ENCODE measurements at regions not wholly inside any gene's neighbourhood (a gene's known extent, or its start where the extent isn't known, plus 50 kb on each side); places are given as distances from the start of the nearest gene placed in this dataset.

DNA sequence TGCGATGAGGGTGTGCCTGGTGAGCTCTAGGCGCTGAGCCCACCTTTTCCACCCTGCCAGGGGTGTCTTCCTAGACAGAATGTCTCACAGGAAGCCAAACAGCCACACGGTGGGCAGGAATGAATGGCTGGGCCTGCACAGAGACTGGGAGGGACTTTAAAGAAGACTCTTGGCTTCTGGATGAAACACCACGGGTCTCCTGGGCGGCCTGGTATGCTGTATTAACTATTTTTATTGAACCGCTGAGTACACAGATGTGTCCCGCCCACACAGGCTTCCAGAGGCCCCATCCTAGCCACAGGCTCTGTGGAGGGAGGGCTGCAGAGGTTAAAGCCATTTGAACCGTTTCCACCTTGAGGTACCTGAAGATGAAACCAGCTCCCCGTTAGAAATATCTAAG, 115.2 kb upstream of the CXCL14 start:
- H3K9me3 ChIP-seq, result no peaks in the 10 kb centered on the region
- no peak for ATAC-seq
- 63% methylated on average over 2 of the region's 9 CpGs for WGBS (ENCODE audit: insufficient coverage, low coverage, low lambda C conversion rate, missing lambda C conversion rate)
- no peaks in the 10 kb centered on the region for H3K27me3 ChIP-seq
- no peak overlapping the region for H3K4me3 ChIP-seq
- H3K4me1 ChIP-seq, result no peaks in the 10 kb centered on the region
- H3K36me3 ChIP-seq, result no peaks in the 10 kb centered on the region
- no peak for DNase-seq
- no peak for TF ChIP-seq POLR2A (IDR thresholded peaks at IDR 0.05)
- TF ChIP-seq, protein P1, sequence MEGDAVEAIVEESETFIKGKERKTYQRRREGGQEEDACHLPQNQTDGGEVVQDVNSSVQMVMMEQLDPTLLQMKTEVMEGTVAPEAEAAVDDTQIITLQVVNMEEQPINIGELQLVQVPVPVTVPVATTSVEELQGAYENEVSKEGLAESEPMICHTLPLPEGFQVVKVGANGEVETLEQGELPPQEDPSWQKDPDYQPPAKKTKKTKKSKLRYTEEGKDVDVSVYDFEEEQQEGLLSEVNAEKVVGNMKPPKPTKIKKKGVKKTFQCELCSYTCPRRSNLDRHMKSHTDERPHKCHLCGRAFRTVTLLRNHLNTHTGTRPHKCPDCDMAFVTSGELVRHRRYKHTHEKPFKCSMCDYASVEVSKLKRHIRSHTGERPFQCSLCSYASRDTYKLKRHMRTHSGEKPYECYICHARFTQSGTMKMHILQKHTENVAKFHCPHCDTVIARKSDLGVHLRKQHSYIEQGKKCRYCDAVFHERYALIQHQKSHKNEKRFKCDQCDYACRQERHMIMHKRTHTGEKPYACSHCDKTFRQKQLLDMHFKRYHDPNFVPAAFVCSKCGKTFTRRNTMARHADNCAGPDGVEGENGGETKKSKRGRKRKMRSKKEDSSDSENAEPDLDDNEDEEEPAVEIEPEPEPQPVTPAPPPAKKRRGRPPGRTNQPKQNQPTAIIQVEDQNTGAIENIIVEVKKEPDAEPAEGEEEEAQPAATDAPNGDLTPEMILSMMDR (IDR thresholded peaks at IDR 0.05), result no peak
- intact Hi-C loops (cut with DNase I), result no loop called here
- no peak overlapping the region for H3K27ac ChIP-seq

DNA sequence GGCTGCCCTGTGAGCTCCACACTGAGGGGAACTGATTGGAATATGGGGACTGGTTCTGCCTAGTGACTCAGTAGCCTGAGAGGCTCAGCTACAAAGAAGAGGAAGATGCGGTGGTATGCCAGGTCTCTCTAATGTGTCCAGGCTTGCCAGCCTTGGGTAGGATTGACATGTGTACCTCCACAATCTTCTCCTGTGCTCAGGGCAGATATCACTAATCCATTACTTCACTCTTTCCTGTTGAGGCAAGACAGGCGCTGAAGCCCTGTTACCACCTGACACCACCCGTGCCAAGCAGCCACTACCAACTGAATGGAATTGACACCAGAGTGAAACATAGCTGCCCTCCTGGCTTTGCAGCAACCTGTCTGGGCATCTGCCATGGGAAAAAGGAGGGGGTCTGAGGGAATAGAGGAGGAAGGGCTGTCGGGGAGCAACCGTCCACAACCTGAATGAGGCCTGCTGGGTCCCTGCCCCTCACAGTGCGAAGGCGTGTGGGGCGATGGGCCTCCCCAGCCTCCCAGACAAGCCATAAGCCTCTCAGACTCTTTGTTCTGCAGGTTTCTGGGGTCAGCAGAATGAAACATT, 114.7 kb upstream of the CXCL14 start:
- no peak for TF ChIP-seq POLR2A (IDR thresholded peaks at IDR 0.05)
- TF ChIP-seq, protein P1 (IDR thresholded peaks at IDR 0.05), result no peak
- intact Hi-C loops (cut with DNase I), result no loop called here
- Histone ChIP-seq H3K9me3 (no peaks in the 10 kb centered on the region), H3K4me3 (no peak overlapping the region), H3K36me3 (no peaks in the 10 kb centered on the region), H3K27me3 (no peaks in the 10 kb centered on the region), H3K27ac (no peak overlapping the region), H3K4me1 (no peaks in the 10 kb centered on the region)
- DNase-seq, result no peak
- ATAC-seq, result no peak
- 88% methylated on average over 5 of the region's 8 CpGs for WGBS (ENCODE audit: insufficient coverage, low coverage, low lambda C conversion rate, missing lambda C conversion rate)

DNA sequence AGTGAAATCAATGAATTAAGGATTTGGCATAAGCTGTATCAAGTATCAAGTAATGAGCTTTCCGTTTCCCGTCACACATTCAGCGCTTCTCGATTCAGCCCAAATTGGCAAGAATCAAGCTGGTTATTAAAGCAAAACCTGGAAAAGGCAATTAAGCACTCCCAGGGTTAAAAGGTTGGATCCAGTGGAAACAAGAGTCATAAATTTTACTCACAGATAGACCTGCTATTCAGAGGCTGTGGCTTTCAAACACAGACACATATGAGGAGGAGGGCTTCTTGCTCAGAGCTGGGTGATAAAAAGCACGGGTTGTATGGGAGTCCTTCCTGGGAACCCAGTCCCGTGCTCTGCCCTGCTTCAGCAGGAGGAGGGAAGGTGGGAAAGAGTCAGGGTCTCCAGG, 112.3 kb upstream of the CXCL14 start:
- Histone ChIP-seq H3K9me3 (no peaks in the 10 kb centered on the region), H3K27ac (no peak overlapping the region), H3K36me3 (no peaks in the 10 kb centered on the region), H3K4me3 (no peak overlapping the region), H3K27me3 (no peaks in the 10 kb centered on the region), H3K4me1 (no peaks in the 10 kb centered on the region)
- 63% methylated on average over 6 of the region's 6 CpGs for WGBS (ENCODE audit: insufficient coverage, low coverage, low lambda C conversion rate, missing lambda C conversion rate)
- intact Hi-C loops (cut with DNase I), result no loop called here
- ATAC-seq, result no peak
- no peak for DNase-seq
- TF ChIP-seq, protein P1 (IDR thresholded peaks at IDR 0.05), result no peak
- TF ChIP-seq POLR2A (IDR thresholded peaks at IDR 0.05), result no peak

DNA sequence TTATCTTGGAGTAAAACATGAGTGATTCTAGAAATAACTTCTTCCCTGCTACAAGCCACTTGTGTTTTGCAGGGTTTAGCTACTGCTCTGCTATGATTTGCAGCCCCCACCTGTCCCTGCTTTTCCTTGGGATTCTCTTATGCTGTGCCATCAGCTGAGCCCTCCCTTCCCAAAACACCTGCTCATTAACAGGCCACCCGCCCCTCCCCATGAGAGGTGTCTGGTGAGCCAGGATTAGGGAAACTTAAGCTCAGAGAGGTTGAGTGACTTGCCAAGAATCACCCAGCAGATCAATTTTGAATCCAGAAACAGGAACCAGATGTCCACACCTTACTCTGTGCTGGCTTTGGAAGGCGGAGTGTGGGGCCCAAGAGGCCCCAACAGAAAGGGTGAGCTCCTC, 111.7 kb upstream of the CXCL14 start:
- no peak overlapping the region for H3K4me3 ChIP-seq
- intact Hi-C loops (cut with DNase I), result no loop called here
- 53% methylated on average over 2 of the region's 2 CpGs for WGBS (ENCODE audit: insufficient coverage, low coverage, low lambda C conversion rate, missing lambda C conversion rate)
- no peaks in the 10 kb centered on the region for H3K36me3 ChIP-seq
- DNase-seq (no peak), ATAC-seq (no peak)
- TF ChIP-seq POLR2A (IDR thresholded peaks at IDR 0.05), result no peak
- TF ChIP-seq, protein P1 (IDR thresholded peaks at IDR 0.05), result no peak
- H3K9me3 ChIP-seq, result no peaks in the 10 kb centered on the region
- H3K27ac ChIP-seq, result no peak overlapping the region
- H3K27me3 ChIP-seq, result no peaks in the 10 kb centered on the region
- H3K4me1 ChIP-seq, result no peaks in the 10 kb centered on the region

DNA sequence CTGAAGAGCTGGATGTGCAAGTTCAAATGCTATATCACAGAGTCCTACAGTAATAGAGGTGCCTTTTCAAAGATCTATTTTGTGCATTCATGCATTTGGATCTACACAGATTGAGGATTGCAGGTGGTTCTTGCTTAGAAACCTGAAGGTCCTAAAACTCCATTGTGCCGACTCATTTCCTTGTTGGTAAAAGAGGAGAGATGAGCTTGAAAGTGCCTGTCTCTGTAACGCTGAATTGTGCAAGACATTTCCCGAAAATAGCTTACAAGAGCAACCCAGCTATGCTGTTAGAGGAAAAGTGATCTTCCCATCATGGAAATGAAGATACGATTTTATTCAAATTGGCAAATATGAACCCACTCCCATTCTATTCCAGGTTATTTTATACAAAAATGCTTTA, 110.7 kb upstream of the CXCL14 start:
- Histone ChIP-seq H3K4me3 (no peak overlapping the region), H3K27me3 (no peaks in the 10 kb centered on the region), H3K4me1 (no peaks in the 10 kb centered on the region), H3K27ac (no peak overlapping the region), H3K36me3 (no peaks in the 10 kb centered on the region), H3K9me3 (no peaks in the 10 kb centered on the region)
- 51% methylated on average over 4 of the region's 4 CpGs for WGBS (ENCODE audit: insufficient coverage, low coverage, low lambda C conversion rate, missing lambda C conversion rate)
- TF ChIP-seq, protein P1 (IDR thresholded peaks at IDR 0.05), result no peak
- TF ChIP-seq POLR2A (IDR thresholded peaks at IDR 0.05), result no peak
- ATAC-seq, result no peak
- DNase-seq, result no peak
- intact Hi-C loops (cut with DNase I), result no loop called here
